NCI-H146 (cell line): ENCODE measurements at regions not wholly inside any gene's neighbourhood (a gene's known extent, or its start where the extent isn't known, plus 50 kb on each side); places are given as distances from the start of the nearest gene placed in this dataset.

Experiments used
- DNase-seq: peaks from one replicate; lab custom pipeline; 2025; lab: John Stamatoyannopoulos, UW

DNA sequence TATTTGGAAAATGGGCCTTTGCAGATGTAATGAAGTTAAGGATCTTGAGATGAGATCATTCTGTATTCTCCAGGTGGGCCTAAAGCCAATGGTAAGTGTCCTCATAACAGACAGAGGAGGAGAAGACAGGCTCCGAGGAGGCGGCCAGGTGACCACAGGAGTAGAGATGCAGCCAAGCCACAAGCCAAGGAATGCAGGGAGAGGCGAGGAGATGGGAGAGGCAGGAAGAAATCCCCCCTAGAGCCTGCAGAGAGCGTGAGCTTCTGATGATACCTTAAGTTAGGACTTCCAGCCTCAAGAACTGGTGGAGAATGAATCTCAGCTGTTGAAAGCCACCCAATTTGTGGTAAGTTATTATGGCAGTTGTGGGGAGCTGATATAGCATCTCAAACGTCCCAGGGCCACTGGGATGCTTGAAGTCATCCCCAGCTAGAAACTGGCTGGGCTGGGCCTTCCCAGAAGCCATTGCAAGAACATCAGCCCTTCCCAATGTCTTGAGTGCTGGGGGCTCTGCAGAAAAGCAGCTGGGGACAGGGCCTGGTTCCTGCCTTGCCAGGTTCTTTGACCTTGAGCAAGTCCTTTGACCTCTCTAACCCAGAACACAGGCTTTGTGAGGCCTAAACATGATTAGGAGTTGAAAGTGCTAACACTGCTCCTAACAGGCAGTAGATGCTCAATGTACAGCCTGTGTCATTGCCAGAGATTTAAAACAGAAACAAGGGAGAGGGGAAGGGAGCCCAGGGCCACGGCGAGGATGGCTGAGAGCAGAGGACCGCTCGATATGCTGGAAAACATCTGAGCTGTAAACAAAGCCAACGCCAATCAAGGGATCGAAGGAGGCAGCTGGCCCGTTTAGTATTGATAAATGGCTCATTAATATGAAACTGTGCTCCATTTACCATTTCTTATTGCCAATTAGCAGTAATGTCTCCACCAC, 632.3 kb downstream of the TBC1D22A start:
- DNase-seq = no peak

DNA sequence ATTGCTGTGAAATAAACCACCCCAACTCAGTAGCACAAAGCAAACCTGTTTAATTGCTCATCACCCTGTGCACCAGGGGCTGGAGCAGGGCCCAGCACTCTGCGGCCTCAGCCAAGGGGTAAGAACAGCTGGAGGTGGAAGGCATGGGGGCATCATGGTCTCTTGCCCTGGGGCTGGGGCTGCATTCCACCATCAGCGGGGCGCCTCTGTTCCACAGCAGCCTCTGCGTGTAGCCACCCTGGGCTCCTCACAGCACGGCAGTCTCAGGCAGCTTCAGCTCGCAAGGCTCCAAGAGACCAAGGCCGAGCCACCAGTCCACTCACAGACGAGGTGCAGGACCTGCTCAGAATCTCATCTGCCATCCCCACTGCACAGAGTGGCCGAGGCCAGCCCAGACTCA, 630.7 kb downstream of the TBC1D22A start:
- no peak for DNase-seq

DNA sequence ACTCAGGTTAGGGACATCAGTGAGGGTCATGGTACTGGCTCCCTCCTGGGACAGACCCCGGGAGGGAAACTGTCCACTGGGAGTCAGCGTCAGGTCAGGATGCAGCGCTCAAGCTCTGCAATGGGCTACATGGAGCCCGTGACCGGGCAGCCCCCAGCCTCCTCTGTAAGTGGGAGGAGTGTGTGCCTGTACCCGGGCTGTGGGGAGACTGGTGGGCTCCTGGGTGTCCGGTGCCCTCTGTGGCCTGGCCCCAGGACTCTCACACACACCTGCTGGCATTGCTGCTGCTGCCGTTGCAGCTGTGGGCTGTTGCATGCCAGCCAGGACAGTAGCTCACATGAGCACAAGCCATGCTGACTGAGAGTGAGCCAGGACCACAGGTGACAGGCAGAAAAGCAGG, 630.3 kb downstream of the TBC1D22A start:
- no peak for DNase-seq

DNA sequence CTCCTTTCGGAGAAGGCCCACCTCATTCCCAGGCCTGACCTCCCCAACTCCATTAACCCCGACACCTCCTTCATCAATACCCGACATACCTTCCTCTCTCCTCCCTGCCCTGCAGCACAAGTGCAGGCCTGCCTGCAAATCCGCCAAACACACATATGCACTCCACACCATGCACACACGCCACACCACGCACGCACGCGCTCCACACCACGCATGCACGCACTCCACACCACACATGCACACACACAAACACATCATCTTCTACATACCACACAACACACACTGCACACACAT, 629.6 kb downstream of the TBC1D22A start:
- DNase-seq = no peak

DNA sequence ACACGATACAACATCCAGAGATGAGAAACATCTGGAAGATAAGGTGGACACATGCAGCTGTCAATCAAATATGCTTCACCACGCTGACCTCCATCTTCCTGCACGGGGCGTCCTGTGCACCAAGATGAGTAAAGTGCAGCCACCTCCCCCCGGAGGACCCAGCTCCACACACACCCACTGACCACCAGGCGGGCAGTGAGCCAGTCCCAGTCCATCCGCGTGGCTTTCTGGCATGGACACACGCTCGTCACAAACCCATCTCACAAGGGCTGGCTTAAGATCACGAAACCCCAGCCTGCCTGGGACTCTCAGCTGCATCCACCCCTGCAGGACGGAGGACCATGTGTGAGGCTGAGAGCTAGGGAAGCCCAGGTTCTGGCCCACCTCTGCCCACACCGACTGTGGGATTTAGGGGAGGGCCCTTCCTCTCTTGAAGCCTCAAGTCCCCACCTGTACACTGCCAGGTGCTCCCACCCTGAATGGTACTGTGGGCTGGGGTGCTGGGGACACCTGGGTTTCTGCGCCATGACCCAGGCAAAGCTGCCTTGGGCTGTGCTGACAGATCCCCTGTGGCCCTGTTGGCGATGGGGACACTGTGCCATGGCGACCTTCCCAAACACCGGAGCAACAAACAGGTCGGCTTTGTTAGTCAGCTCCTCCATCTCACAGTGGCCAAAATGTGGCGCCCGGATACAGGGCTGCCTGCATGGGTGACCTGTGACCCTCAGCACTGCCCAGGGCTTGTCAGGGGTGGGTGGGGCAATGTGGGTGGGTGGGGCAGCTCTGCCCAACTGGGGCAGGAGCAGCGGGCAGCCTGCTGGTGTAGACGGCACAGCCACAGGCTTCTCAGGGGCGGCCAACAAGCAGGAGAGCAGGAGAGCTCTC, 629.0 kb downstream of the TBC1D22A start:
- no peak for DNase-seq

DNA sequence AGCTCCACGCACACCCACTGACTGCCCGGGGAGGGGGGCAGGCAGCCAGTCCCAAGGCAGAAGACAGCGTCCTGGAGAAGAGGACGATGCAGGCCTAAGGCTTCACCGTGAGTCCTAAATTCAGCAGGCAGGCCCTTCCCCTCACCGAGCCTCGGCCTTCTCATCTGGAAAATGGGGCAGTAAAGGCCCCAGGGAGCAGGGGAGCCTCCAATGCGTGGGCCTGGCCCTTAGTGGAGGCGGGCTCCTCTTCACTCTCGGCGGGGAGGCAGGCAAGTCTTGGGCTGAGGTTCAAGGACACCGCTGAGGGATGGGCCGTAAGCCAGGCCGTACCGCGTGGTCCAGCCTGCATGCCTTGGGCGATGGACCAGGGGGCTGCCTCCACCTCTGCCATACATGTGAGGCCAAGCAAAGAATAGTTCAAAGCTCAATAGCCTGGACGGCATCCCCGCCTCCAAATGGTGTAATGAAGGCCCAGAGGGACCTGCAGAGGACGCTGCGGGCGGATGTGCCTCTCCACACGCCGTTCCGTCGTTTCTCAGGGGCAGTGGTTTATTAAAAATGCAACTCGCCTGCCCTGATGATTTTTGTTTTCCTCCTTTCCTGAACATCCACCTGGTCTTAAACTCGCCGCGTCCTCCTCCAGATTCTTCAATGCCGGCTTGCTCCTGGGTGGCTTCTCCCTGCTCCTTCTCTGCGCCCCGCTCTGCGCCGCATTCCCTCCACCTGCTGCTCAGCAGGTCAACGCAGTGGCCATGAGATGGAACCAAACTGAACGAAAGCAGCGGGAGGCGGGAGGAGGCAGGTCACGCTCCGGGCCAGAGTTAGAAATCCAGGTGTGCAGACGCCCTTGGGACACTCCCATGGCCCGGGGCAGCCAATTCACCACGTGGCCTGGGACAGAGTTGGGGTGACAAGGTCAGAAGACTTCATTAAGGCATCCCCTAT, 627.8 kb downstream of the TBC1D22A start:
- DNase-seq = no peak

DNA sequence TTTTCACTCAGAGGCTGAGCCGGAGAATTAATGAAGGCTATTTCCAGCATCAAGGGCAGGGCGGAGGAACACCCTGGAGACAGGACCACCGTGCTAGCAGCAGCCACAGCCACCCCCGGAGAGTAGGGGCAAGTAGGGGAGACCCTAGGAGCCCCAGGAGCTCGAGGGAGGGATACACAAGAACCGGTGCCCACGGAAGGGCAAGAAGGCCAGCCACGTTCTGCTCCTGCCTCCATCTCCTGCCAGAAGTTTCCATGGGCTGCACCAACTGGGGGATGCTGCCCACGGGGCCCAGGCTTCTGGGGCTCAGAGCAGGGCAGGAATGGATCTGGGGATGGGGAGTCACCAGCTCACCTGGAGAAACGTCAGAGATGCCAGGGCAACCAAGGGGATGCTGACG, 626.8 kb downstream of the TBC1D22A start:
- DNase-seq = no peak

DNA sequence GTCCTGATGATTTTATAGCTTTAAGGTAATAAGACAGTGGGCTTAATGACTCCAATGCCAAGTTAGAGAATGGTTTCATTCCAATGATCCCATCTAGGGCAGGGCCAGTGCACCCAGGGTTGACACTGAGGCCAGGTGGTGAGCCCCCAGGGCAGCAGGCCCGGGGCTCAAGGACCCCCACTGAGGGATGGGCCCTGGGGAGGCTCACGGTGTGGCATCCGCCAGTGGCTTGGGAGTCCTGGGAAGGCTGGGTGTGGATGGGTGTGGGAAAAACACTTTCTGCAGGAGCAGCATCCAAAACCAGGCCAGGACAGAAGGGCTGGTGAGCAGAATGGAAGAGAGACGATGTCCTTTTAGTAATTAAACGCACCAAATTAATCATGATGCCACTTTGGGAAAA, 626.3 kb downstream of the TBC1D22A start:
- DNase-seq = no peak

DNA sequence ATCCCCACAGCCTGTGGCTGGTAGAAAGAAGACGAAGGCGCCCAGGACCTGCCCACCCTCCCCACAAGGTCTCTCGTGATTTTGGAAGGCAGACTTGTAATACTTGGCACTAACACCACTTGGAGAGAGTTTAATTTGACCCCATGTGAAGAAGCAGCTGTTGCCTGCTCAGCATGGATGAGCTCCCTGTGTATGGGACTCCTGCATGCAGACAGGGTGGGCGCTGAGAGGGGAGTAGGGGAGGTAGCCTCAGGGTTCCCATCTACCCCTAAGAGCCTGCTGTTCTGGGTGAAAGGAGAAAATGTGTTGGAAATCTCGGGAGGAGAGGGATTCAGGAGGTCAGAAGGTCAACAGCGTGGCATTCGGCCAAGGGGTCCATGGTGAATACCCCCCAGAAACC, 625.9 kb downstream of the TBC1D22A start:
- DNase-seq = no peak

DNA sequence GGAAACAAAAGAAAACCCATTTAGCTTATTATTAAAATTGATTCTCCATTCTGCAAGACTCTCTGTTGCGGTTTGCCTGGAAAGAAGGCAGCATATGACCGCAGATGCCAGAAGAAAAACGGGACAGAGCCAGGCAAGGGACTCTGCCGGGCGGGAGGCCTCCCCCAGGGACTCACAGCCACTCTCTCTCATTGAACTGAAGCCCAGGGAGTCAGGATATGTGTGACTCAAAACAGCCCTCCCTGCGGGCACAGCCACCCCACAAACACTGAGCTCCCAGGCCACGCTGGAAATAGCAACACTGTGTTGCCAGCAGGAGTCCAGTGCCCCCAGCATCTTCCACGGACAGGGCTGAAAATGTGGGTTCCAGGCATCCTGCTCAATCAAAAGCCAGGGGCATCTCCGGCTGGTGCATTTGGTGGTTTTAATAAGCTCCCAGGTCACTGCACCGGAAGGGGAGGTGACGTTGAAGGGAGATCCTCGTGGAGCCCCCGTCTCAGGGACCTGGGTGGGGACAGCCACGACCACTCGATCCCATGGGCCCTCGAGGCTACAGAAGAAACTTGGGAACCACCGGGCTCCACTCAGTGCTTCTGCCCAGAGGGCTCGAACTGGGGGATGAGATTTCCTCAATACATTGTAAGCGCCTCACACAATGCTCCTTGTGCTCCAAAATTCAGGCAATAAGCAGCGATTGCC, 624.5 kb downstream of the TBC1D22A start:
- DNase-seq = no peak

DNA sequence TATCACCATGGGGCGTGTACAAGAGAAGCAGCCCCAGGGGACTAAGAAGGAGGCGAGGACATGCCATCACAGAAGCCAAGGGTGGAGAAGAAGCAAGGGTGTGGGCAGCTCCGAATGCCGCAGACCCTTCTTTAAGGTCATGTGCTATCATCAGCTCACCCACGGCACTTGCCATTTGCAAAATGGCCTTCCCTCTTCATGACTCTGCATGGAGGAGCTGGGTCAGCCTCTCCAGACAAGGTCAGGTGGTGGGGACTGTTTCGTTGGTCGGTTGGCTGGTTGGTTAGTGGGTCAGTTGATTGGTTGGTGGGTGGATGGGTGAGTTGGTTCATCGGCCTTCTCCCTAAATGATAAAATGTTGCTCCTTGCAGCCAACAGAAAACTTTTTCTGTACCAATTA, 622.5 kb downstream of the TBC1D22A start:
- no peak for DNase-seq

DNA sequence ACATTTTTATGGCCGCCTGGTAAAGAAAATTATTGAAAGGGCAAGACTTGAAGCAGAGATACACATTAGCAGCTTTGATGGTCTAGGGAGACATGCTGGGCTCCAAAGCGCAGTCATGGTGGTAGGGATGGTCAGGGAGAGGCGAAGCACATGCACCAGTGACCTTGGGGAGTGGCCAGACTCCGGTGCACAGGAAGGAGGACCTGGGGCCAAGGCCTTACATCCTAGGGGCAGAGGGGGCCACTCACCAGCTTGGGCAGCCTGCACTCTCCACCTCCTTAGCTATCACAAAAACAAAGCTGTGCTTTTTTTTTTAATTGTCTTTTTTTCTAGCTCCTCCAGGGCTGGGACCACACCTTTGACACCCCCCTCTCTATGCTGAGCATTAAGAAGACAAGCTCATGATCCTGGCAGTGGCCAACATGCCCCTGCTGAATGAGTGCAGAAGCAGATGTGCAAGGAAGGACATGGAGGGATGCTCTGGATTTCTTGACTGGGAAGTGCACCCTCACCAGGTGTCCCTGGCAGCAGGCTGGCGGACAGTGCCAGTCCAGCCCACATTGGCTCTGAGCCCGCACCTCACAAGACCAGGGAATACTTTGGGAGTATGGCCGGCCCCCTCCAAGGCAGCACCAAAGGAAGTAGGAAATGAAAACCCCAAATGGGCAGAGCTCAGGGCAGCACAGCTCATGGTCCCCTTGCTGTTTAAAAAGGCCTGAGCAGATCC, 619.9 kb downstream of the TBC1D22A start:
- no peak for DNase-seq

DNA sequence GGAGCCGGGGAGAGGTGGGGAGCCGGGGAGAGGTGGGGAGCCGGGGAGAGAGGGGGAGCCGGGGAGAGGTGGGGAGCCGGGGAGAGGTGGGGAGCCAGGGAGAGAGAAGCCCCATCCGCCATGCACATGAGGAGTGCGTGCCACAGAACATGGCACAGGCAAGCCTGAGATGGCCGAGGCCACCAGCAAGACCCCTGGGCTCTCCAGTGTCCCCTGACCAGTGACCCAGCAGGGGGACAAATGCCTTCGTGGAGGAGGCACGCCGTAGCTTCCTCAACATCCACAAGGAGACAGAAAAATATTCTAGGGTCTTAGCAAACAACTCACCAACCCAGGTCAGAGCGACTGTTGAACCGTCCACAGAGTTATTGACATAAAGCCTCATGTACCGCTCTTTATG, 618.8 kb downstream of the TBC1D22A start:
- DNase-seq = no peak

DNA sequence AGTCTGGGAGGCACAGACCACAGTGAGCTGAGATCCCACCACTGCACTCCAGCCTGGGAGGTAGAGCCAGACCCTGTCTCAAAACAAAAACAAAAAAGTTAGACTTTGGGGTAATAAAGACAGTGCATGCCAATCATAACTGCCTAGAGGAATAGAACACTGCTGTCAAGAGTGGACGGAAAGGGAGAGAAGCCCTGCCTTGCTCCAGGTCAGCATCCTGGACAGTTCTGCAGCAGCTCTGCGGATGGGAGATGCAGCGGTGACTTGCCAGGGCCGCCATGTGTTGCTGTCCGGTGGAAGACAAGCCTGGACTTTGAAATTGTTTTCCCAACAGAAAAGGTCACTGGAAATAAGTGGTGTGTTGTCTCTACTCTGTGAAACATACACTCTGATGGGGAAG, 618.2 kb downstream of the TBC1D22A start:
- DNase-seq = no peak

DNA sequence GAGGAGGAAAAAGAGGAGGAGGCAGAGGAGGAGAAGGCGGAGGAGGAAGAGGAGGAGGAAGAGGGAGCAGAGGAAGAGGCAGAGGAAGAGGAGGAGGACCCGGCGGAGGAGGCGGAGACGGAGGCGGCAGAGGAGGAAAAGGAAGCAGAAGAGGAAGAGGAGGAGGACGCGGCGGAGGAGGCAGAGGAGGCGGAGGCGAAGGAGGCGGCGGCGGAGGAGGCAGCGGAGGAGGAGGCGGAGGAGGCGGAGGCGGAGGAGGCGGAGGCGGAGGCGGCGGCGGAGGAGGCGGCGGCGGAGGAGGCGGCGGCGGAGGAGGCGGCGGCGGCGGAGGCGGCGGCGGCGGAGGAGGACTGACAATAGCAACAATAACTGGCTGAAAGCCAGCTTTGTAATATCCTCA, 616.6 kb downstream of the TBC1D22A start:
- DNase-seq = no peak

DNA sequence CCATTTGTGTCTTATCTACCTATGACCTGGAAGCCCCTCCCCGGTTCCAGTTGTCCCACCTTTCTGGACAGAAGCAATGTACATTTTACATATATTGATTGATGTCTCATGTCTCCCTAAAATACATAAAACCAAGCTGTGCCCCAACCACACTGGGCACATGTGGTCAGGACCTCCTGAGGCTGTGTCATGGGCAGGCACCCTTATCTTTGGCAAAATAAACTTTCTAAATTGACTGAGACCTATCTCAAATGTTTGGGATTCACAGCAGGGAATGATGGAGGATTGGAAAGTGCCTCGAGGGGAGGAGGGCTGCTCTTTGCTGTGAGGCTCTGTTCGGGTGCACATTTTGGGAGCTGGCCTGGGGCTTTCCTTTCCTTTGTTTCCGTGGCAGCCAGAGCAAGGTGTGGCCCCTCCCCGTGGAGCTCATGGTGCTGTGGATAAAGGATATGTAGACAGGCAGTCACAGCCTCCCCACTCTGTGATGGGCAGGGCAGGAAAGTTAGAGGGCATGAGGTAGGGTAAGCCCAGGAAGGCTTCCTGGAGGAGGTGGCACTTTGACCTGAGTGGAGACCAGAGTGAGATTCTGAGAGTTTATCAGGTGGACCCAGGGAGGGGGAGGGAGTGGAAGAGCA, 615.6 kb downstream of the TBC1D22A start:
- DNase-seq = no peak

DNA sequence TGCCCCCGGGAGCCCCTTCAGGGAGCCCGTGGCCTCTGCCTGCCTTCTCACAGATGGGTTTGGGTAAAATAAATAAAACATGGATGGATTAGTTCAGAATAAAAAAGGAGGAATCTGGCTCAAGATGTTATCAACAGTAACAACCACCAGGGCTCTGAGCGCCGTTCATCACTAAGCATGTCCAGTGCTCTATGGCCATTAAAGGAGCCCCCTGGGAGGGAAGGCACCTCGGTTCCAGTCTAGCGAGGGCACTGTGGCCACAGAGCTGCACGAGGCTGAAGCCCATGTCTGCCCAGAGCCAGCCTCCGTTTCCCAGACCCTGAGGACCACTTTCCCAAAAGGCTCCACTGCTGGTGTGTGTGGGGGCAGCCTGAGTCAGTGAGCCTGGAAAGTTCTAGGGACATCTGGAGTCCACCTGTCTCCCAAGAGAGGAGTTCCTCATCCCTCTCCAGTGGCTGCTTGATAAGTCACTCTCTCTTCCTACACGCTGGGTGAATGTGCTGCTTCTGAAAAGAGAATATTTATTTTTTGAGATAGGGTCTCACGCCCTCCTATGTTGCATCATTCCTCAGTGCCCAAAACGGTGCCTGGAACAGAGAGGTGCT, 614.6 kb downstream of the TBC1D22A start:
- no peak for DNase-seq

DNA sequence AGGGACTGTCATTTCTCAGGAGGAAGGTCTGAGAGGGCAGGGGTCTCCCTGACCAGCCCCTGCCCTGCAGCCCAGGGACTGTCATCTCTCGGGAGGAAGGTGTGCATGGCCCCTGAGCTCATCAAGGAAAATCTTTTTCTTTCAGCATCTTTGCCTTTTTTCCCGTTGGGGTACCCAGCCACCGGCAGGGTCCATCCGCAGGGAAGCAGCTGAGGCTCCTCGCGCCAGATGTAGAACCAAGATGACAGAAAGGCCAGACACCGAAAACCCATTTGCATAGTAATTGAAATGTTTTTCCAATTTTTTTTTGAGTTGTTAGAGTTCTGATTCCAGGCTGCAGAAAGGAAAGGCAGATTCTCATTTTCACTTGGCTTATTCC, 613.9 kb downstream of the TBC1D22A start:
- no peak for DNase-seq

DNA sequence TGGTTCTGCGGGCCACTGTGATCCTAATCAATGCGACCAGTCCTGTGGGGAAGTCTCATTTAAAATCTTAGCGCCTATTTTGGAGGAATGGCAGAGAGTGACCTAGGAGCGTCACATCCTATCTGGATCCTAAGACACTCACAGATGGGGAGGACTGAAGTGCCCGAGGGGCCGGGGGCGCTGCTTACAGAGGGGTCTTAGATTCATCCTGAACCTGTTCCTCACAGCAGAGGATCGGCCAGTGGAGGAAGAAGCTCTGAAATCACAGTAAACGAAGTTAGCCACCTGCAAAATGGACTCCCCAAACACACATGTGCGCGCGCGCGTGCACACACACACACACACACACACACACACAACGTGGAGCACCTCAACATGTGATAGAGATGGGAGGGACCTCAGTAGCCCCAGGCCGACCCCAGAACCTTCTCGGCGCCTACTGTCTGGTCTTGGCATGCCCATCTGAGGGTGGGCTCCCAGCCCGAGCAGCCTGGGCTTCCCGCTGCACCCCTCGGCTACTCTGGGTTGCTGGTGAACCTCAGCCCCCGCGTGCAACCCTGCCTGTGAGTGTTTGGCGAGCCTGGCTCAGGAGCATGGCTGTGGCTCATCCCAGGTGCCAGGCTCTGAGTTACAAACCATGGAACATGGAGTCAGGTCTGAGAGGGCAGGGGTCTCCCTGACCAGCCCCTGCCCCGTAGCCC, 613.3 kb downstream of the TBC1D22A start:
- DNase-seq = no peak
